NCI-H510A treated with DMSO at 0.1 percent for 48 hours (cell line): ENCODE measurements at regions not wholly inside any gene's neighbourhood (a gene's known extent, or its start where the extent isn't known, plus 50 kb on each side); places are given as distances from the start of the nearest gene placed in this dataset.

ENCODE experiments used
- DNase-seq: peaks from one replicate; lab custom pipeline; 2025; lab: John Stamatoyannopoulos, UW

DNA sequence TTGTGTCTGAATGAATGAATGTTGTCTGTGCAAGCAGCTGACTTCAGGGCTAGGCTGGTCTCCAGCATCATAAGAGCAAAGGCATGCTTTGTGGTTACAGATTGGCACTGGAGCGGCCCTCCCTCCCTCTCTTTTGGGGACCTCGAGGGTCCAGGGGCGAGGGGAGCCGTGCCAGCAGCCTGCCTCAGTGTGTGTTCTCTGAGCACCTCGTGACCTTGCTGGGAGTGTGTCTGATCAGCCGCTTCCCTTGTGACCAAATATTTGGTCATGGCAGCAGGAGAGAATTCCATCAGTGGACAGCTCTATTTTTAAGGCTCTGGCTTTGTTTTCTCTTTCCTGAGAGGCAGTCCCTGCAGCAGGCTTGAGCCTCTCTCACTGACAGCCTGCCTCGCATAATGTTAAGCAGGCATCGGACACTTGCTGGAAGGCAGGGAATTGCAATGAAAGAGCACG, 329.7 kb downstream of the UQCRFS1 start:
- no peak for DNase-seq

DNA sequence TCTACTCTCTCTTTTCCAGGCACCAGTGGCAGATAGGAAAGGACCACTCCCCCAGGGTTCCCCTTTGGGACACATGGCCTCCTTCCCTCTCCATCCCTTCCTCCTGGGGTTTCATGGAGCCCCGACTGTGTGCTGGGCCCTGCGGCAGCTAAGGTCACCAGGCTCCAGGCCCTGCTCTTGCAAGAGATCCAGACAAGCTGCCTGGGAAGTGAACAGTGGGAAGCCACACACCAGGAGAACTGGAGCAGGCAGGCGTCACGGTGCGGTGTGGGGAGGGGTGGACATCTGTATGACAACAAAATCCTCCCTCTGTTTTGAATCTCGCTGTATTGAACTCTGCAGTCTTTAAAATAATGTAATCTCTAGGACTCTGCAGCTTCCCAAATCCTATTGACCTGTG, 330.1 kb downstream of the UQCRFS1 start:
- no peak for DNase-seq

DNA sequence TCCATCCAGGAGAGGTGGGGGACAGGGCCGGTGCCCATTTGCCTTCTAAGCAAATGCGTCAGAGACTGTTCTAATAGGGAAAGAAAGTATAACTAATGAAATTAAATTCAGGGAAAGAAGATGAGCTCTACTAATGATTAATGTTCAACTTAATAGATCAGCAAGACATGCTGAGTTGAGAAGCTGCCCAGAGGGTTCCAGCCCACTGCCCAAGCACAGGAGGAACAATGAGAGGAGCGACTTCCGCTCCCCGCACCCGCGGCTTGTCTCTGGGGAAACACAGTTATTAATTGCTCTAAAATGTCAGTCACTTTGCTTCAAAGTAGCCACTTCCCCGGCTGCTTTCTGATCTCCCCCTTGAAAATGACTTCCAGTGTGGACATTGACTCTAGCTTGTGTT, 331.3 kb downstream of the UQCRFS1 start:
- peak; percentile 8 for DNase-seq

DNA sequence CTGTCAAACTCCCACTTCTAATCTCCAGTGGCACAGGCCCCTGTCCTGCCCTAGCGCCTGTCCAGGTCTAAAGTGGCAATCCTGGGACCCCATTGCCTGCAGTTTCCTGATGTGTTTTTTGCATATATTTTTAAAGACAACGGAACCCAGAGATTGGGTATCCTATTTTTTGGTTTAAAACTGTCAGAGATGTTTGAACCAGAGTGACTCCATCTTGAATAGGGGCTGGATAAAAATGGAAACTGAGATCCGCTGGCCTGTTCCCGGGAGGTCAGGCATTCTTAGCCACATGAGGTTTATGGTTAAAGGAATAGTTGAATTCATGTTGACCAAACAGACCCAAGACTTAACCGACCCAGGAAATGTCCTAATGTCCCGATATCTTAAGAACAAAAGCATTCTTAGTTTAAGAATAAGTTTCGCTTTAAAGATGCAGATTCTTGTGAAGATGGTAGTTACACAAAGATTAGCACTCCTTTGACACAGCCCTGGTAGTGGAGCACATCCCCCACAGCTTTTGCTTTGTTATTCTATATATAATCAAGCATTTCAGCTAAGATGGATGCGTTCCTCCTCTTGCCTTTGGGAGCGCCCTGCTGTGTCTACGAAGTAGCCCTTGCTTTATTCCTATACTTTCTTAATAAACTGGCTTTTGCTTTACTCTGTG, 332.1 kb downstream of the UQCRFS1 start:
- no peak for DNase-seq

DNA sequence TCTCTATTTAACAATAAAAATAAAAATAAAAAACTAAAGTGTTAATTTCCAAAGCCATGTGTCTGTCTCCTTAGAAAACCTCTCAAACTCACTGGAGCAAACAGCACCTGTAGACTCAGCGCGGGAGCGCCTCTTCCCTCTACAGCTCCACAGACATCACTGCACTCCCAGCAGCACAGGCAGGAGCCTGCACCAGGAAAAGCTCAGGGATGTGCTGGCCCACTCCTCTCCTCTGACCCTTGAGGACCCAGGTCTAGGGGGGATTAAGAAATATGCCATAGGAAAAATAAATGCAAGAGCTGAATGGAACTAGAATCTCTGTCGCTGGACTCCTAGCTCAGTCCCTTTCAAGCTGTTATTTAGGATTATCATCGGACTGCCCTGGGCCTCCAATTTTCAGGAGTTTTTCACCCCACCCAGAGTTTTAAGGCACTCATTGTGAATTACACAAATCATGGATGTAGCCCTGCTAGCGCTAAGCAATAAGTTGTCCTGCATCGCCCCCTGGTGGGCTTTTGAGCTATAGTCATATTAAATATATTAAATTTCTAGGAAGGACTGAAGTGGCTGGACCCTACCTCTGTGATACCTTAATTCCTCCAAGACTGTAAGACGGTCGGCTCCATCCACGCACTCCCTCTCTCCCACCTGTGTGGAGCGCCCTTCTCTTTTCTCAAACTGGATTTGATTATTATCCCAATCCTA, 333.9 kb downstream of the UQCRFS1 start:
- peak; percentile 33 for DNase-seq

DNA sequence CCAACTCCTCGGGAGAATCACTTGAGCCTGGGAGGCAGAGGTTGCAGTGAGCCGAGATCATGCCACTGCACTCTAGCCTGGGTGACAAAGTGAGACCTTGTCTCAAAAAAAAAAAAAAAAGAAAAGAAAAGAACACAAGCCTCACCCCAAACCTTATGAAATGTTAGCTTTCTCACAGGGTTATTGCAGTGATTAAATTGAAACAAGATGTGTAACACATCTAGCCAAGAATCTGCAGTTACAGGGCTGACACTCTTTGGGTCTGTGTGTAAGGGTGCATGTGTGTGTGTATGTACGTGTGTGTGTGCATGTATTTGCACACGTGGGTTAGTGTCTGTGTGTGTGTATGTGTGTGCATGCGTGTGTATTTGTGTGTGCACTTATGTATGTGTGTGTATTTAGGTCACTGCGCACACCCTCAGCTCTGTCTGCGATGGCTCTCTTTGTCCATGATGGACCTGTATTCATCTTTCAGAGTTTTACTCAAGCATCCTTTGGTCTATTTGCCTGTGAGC, 336.3 kb downstream of the UQCRFS1 start:
- no peak for DNase-seq

DNA sequence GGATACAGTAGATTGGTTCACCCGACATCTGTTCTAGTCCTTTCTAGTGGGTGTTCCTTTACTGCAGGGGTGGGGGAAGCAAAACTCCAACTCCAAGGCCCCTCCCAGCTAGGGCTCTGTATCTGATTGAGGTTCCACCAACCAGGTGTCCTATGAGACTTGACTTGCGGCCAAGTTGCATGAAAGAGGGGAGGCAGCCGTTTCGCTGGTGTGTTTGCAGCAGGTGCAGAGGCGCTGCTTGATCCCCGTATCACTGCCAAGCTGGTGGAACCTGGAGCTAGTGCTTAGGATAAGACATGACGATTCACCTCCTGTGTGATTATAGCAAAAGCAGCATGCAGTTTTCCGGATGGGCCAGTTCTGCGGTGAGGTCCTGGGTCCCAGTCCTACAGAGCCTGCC, 338.2 kb downstream of the UQCRFS1 start:
- no peak for DNase-seq

DNA sequence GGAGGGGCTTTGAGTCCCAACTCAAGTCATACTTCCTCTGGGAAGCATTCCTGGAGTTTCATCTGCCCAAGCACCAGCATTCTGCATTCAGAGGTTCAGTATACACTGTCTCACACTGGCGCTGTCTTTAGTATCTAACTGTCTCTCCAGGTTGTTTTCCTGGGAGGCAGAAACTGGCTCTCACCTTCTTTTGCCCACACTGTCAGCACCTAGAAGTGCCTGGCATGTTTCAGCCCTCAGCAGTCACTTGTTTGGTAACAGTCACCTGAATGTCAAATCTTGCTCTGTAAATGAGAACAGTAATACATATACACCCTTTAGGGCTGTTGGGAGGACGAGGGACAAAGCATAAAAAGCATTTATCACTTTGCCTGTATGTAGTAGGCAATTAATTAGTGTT, 339.6 kb downstream of the UQCRFS1 start:
- no peak for DNase-seq

DNA sequence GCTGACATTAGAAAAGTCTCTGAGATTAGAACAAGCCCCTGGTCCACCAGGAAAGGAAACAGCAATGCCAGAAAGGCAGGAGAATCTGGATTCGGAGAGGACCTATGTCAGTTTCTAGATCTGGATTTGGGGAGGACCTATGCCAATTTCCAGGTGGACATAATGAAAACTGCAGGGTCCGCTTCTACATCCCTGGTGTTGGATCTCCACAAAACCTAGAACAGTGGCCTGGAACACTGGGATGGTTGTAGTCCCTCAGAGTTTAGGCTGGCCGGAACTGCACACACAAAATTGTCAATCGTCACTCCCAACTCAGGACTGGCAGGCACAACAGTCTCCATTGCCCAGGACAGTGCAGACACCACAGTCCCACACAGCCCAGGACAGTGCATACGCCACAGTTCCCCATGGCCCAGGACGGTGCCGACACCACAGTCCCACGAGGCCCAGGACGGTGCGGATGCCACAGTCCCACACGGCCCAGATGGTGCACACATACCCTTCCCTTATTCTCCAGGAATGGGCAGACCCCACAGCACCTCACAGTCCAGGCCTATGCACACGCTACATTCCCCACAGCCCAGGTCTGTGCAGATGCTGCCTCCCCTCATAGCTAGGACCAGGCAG, 341.7 kb downstream of the UQCRFS1 start:
- no peak for DNase-seq

DNA sequence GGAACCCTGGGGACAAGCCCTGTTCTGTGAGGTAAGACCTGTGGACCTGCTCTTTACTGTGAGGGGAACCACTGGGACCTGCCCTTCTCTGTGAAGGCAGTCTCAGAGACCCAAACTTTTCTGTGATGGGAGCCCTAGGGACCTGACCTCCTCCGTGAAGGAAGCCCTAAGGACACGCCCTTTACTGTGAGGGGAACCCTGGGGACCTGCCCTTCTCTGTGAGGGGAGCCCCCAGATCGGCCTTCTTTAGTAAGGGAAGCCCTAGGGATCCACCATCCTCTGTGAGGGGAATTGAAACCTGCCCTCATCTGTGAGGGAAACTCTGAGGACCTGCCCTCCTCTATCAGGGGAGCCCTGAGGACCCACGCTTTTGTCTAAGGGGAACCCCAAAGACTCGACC, 343.5 kb downstream of the UQCRFS1 start:
- DNase-seq: no peak

DNA sequence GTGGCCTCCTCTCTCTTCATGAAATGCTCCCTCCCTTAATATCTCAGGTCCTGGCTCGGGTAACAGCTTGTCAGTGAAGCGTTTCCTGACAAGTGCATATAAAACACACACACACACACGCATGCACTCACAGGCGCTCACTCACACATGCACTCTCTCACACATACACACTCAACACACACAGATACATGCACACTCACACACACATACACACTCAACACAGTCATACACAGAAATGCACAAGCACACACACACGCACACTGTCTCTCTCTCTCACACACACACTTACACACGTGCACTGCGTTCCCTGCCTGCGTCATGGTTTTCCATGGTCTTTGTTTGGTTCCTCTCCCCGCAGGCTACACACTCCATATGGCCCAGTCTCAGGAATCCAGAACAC, 344.1 kb downstream of the UQCRFS1 start:
- DNase-seq: no peak

DNA sequence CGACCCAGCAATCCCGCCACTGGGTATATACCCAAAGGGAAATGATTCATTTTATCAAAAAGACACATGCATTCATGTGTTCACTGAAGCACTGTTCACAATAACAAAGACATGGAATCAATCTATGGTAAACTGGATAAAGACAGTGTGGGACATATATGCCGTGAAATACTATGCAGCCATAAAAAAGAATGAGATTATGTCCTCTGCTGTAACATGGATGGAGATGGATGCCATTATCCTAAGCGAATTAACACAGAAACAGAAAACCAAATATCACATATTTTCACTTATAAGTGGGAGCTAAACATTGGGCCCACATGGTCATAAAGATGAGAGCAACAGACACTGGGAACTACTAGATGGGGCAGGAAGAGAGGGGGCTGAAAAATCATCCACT, 345.0 kb downstream of the UQCRFS1 start:
- no peak for DNase-seq

DNA sequence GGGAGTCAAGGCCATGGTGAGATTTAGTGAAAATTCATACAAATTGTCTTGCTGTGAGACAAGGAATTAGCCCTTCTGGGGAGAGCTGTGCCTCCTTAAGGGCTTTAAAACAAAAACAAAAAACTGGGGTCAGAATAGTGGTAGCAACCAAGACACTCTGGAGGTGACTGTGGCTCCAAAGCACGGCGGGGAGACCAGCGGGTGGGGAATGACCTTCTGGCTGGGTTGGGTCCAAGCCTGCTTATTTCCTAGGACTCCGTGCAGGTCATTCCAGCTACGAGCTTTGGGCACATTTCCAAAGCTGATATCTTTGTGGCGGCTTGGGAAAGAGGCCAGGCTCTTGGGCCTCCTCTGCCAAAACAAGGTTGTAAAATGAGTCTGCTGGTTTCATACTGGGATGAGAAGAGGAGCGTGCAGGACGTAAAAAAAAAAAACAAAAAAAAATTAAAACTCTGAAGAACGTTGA, 348.3 kb downstream of the UQCRFS1 start:
- DNase-seq: no peak

DNA sequence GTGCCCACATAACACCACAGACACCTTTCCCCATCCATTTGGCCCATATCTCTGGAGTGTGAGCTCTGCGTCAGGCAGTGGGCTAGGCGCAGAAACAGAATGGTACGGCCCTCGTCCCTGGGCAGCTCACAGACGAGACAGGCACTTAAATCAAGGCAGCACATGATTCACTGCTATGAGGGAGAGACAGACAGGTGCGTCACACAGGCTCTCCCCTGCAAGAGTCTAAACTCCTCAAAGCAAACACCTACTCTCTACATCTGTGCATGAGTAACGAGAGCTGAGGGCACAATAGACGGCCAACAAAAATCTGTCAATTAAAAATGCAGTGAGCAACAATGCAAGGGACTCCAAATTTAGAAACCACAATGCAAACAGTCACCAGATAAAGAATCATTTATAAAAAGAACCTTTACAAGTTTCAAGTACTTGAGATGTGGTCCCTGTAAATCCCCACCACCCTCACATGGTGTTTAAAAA, 348.9 kb downstream of the UQCRFS1 start:
- DNase-seq: no peak

DNA sequence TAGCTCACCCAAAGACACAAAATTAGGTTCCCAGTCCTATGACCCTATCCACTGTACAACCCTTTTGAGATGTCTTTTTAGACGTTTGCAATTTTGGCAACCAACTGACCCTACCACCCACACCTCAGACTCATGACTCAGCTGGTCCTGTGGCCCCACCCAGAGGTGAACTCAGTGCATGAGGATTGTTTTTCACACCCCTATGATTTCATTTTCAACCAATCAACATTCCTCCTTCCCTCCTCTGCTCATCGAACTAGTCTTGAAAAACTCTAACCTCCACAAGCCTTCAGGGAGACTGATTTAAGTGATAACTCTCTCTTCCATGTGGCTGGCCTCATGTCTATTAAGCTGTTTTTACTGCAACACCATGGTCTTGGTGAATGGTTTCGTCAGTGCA, 350.7 kb downstream of the UQCRFS1 start:
- DNase-seq: no peak

DNA sequence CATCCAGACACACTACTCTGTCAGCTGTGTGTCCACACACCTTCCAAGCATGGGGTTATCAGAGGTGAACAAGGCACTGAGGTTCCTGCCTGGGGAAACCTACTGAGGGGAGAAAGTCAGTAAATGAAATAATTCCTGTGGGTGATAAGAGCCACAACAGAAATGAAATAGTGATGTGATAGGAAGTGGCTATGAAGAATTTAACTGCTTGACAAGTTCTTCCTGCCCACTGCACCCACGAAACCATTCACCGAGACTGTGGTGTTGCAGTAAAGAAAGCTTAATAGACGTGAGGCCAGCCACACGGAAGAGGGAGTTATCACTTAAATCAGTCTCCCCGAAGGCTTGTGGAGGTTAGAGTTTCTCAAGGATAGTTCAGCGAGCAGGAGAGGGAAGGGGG, 353.1 kb downstream of the UQCRFS1 start:
- no peak for DNase-seq

DNA sequence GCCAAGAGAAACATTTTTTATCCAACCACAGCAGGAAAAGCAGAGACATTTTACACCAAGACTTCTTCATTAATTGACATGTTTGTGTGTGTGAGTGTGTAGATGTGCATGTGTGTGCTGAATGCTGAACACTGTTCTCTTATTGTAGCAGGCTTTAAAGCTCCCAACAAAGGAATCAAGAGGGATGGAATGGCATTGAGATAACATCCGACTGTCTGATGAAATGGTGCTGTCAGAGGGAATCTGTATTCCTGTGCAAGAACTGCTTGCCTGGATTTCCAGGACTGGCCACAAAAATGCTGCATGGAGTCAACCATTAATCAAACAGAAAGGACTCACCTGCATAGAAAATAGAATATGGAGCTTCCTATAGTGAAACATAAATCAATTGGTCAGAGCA, 354.0 kb downstream of the UQCRFS1 start:
- DNase-seq: no peak

DNA sequence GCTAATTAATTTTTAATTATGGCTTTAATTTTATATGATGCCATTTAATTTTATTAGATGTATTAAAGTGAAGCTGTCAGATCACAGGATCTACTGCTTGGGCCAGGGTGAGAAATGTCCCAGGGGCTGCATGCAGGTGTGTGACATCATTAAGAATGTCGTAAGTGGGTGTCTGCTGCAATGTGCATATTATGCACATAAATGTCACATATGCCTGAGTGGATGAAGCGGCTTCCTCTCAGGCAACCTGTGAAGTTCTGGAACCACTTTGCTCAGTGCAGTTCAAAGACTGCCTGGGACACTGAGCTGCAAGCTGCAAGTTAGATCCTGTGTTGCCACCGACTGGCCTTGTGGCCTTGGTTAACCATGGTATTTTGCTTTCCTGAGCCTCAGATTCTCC, 355.0 kb downstream of the UQCRFS1 start:
- DNase-seq: no peak

DNA sequence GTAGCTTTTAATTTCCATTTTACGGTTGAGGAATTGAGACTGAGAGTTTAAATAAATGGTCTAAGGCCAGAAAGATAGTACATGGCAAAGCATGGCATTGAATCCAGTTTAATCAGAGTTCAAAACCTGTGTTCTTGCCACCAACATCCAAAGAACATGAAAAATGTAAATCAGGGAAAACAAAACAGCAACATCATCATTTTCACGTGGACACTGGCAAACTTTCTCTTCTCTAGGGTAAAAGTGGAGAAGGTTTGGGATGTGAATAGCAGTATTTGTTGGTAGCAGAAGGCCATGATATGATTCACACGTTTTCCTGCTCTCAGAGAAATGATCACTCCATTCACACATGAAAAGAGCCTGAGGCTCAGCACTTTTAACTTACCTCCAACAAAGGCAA, 357.7 kb downstream of the UQCRFS1 start:
- no peak for DNase-seq

DNA sequence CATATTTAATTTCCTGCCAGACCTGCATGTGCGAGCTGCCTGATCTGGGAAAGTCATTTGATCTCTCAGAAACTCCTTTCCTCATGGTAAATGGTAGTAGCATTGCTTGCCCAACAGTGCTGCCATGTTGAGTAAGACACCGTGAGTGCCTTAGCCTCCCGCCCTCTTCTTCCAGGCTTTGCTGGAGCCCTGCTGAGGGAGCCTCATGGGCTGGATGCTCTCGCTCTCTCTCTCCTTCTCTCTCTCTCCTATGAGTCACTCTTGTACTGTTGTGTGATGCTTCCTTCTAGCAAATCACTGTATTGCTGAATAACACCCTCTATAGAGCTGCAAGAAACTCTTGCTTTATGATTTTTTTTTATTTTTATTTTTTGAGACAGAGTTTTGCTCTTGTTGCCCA, 365.5 kb downstream of the UQCRFS1 start:
- DNase-seq: no peak

DNA sequence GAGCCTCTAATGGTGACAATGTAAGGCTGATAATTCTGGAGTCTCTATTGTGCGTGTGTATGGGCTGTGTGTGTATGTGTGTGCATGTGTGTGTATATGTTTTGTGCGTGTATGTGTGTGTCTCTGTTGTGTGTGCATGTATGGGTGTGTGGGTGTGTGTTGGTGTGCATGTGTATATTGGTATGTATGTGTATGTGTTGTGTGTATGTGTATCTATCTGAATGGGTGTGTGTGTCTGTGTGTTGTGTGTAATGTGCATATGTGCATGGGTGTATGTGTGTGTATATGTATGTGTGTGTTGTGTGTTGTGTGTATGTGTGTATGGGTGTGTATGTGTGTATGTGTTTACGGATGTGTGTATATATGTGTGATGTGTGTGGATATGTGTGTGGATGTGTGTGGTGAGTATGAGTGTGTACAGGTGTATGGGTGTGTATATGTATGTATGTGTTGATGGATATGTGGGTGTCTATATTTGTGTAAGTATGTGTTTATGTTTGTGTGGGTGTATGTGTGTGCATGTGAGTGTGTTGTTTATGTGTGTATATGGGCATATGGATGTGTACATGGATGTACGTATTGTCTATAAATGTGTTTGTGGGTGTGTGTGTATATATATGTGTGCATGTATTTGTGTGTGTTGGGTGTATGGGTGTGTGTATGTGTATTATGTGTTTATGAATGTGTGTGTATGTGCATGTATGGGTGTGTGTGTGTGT, 366.7 kb downstream of the UQCRFS1 start:
- DNase-seq: no peak

DNA sequence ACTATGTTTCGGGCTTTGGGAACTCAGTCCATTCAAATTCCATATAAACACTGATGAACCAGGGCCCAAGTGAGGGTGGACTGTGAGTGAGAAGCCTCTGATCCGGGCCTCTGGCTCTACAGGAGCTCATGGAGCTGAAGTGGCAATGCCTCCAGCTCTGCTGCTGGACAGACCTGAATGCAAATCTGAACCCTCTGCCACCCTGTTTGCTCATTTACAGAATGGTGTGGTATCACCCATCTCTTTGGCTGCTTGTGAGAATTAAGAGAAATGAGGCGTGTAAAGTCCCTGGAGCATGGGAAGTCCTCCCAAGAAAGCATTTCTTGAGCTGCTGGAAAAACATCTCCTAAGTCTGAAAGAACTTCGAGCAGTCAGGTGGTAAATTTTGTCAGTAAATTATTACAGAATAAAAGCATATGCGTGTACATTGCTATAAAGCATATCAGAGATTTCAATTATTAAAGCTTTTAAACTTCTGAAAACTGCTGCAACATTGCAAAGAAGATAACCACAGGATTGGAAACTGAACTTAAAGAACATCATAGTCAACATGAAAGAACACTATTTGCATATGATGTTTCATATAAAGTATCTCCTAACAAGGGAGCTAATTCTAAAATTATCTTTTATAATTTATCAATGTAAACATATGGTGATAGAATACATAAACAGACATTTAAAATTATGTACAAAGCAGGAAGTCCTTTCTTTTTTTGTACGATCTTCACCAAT, 369.0 kb downstream of the UQCRFS1 start:
- no peak for DNase-seq
